ENCODE measurements at regions not wholly inside any gene's neighbourhood (a gene's known extent, or its start where the extent isn't known, plus 50 kb on each side); places are given as distances from the start of the nearest gene placed in this dataset.

- H3K9ac ChIP-seq (ENCODE audit: low read depth in 1 of 2, low read length in 2 of 2), result no peak overlapping the region
- H3K4me1 ChIP-seq (ENCODE audit: control insufficient read depth in 4 of 4, insufficient read depth in 4 of 4, low read length in 3 of 4), result no peaks in the 10 kb centered on the region
- H3K27ac ChIP-seq (ENCODE audit: low read depth in 1 of 2, low read length in 2 of 2), result no peak overlapping the region
- no peaks in the 10 kb centered on the region for H3K9me3 ChIP-seq (ENCODE audit: control insufficient read depth in 4 of 4, low read length in 3 of 4)
- H3K27me3 ChIP-seq (ENCODE audit: control insufficient read depth in 4 of 4, insufficient read depth in 4 of 4, low read length in 3 of 4), result peaks cover 0 to 4% (median 0%) of the 10 kb centered on the region in 4 donors
- WGBS, result 76% methylated on average over 5 of the region's 5 CpGs
- H3K4me3 ChIP-seq (ENCODE audit: low read depth in 1 of 3, low read length in 3 of 3), result no peak overlapping the region
- no peaks in the 10 kb centered on the region for H3K36me3 ChIP-seq (ENCODE audit: control insufficient read depth in 4 of 4, insufficient read depth in 3 of 4, low read depth in 1 of 4, low read length in 3 of 4)
- TF ChIP-seq YY1 (IDR thresholded peaks at IDR 0.05) (no peak), NR2F2 (IDR thresholded peaks at IDR 0.05) (no peak), HNF4A (conservative IDR thresholded peaks at IDR 0.05) (no peak), FOXA1 (IDR thresholded peaks at IDR 0.05) (no peak), ZBTB33 (IDR thresholded peaks at IDR 0.05) (no peak)
- no peak for DNase-seq (ENCODE audit: low spot score)
These were observed 528.9 kb downstream of the TMX3 start for GRCh38 chr18:68186039-68186438.

- H3K27me3 ChIP-seq (ENCODE audit: control insufficient read depth in 4 of 4, insufficient read depth in 4 of 4, low read length in 3 of 4), result peaks cover 0 to 4% (median 0%) of the 10 kb centered on the region in 4 donors
- H3K4me3 ChIP-seq (ENCODE audit: low read depth in 1 of 3, low read length in 3 of 3), result no peak overlapping the region
- no peak overlapping the region for H3K9ac ChIP-seq (ENCODE audit: low read depth in 1 of 2, low read length in 2 of 2)
- no peak overlapping the region for H3K27ac ChIP-seq (ENCODE audit: low read depth in 1 of 2, low read length in 2 of 2)
- no peak for TF ChIP-seq RXRA (IDR thresholded peaks at IDR 0.05)
- no peak for TF ChIP-seq MAX (IDR thresholded peaks at IDR 0.05)
- no peak for TF ChIP-seq ZBTB33 (IDR thresholded peaks at IDR 0.05)
- TF ChIP-seq YY1 (IDR thresholded peaks at IDR 0.05), result no peak
- no peak for TF ChIP-seq HNF4A (conservative IDR thresholded peaks at IDR 0.05)
- no peak for TF ChIP-seq REST (IDR thresholded peaks at IDR 0.05)
- no peak for TF ChIP-seq EGR1 (IDR thresholded peaks at IDR 0.05; ENCODE audit: low read depth in 2 of 2)
- TF ChIP-seq RAD21 (IDR thresholded peaks at IDR 0.05), result no peak
- no peak for TF ChIP-seq CTCF (IDR thresholded peaks at IDR 0.05; ENCODE audit: low read depth, low read length, missing input control)
- no peak for TF ChIP-seq FOXA2 (IDR thresholded peaks at IDR 0.05)
- TF ChIP-seq TAF1 (conservative IDR thresholded peaks at IDR 0.05), result no peak
- no peak for TF ChIP-seq ATF3 (IDR thresholded peaks at IDR 0.05)
- no peak for TF ChIP-seq FOXA1 (IDR thresholded peaks at IDR 0.05)
- TF ChIP-seq HNF4G (IDR thresholded peaks at IDR 0.05), result no peak
- no peak for TF ChIP-seq JUND (IDR thresholded peaks at IDR 0.05)
- no peak for TF ChIP-seq SP1 (IDR thresholded peaks at IDR 0.05)
- TF ChIP-seq GABPA (IDR thresholded peaks at IDR 0.05 in 1 of 2, conservative IDR thresholded peaks at IDR 0.05 in 1 of 2), result no peak
- no peak for TF ChIP-seq NR2F2 (IDR thresholded peaks at IDR 0.05)
- H3K4me1 ChIP-seq (ENCODE audit: control insufficient read depth in 4 of 4, insufficient read depth in 4 of 4, low read length in 3 of 4), result no peaks in the 10 kb centered on the region
- H3K9me3 ChIP-seq (ENCODE audit: control insufficient read depth in 4 of 4, low read length in 3 of 4), result no peaks in the 10 kb centered on the region
- H3K36me3 ChIP-seq (ENCODE audit: control insufficient read depth in 4 of 4, insufficient read depth in 3 of 4, low read depth in 1 of 4, low read length in 3 of 4), result no peaks in the 10 kb centered on the region
- no peak for DNase-seq (ENCODE audit: low spot score)
- 76% methylated on average over 2 of the region's 2 CpGs for WGBS
These were observed 533.0 kb downstream of the TMX3 start for GRCh38 chr18:68181956-68182355.

Measured in liver (tissue), 8 donors.